H1 (cell line): ENCODE measurements at regions not wholly inside any gene's neighbourhood (a gene's known extent, or its start where the extent isn't known, plus 50 kb on each side); places are given as distances from the start of the nearest gene placed in this dataset.

ENCODE experiments used
- CTCF ChIA-PET: fragments of 300-600 bp; sonication (Branson Sonifier 250); formaldehyde crosslinking; loops from one replicate; lab custom pipeline; 2021; ENCODE audit not compliant: partially characterized antibody; lab: Charles Lee
- POLR2A ChIA-PET: fragments of 300-600 bp; sonication (Branson Sonifier 250); formaldehyde crosslinking; loops from one replicate; lab custom pipeline; 2021; ENCODE audit warnings: inconsistent platforms; ENCODE audit not compliant: partially characterized antibody; lab: Charles Lee
- DNase-seq, 2 experiments: peaks; one replicate each; pipeline versions ENCODE4 v3.0.0 to v3.0.0-alpha.2; 2010 to 2022; ENCODE audit warnings: low spot score in 2 of 2, low read depth in 1 of 2, mixed read lengths in 1 of 2
- FAIRE-seq: peaks from 2 replicates; lab custom pipeline; 2011; peaks lifted over from hg19 to GRCh38; lab: Jason Lieb, UNC
- H2AFZ ChIP-seq: 2 replicates; pipeline ENCODE4 v1.8.1; 2012; ENCODE audit warnings: low read length, inconsistent platforms
- H2AK5ac ChIP-seq: 2 replicates; pipeline ENCODE4 v1.6.1; 2013; ENCODE audit warnings: low read depth, low read length
- H2BK120ac ChIP-seq: replicated peaks from 2 replicates; pipeline ENCODE3; 2013; ENCODE audit warnings: low read depth, low read length, inconsistent platforms
- H2BK12ac ChIP-seq: 2 replicates; pipeline ENCODE4 v1.6.1; 2013; ENCODE audit warnings: low read depth, low read length
- H2BK15ac ChIP-seq: 2 replicates; pipeline ENCODE4 v1.6.1; 2013; ENCODE audit warnings: low read length
- H2BK20ac ChIP-seq: 2 replicates; pipeline ENCODE4 v1.6.1; 2013; ENCODE audit warnings: low read length
- H2BK5ac ChIP-seq: 2 replicates; pipeline ENCODE4 v1.6.1; 2013; ENCODE audit warnings: low read depth, low read length
- H3K14ac ChIP-seq: 2 replicates; pipeline ENCODE4 v1.6.1; 2013; ENCODE audit warnings: inconsistent platforms; ENCODE audit not compliant: insufficient read length
- H3K18ac ChIP-seq: 2 replicates; pipeline ENCODE4 v1.6.1; 2013; ENCODE audit warnings: low read length; ENCODE audit errors: extremely low read depth
- H3K23ac ChIP-seq: 2 replicates; pipeline ENCODE4 v1.6.1; 2013; ENCODE audit warnings: inconsistent platforms; ENCODE audit not compliant: insufficient read length
- H3K23me2 ChIP-seq: 2 replicates; pipeline ENCODE4 v1.6.1; 2013; ENCODE audit warnings: low read depth, low read length
- H3K27ac ChIP-seq: 2 replicates; pipeline ENCODE4 v1.6.1; 2011; ENCODE audit warnings: low read depth, low read length, inconsistent platforms
- H3K27me3 ChIP-seq, 4 experiments: replicated peaks in 1 of 4; 1 replicate in 1 of 4; 2 replicates in 3 of 4; pipeline versions ENCODE4 v1.6.1 to v1.8.1; 2011 to 2013; ENCODE audit warnings: low read length in 3 of 4, mild to moderate bottlenecking in 3 of 4, inconsistent platforms in 2 of 4, mixed read lengths in 2 of 4, moderate library complexity in 1 of 4; ENCODE audit not compliant: control insufficient read depth in 3 of 4, insufficient read depth in 3 of 4; ENCODE audit errors: extremely low read depth in 1 of 4
- H3K36me3 ChIP-seq, 4 experiments: 2 replicates each; pipeline versions ENCODE4 v1.6.1 to v1.8.1; 2011 to 2013; ENCODE audit warnings: mild to moderate bottlenecking in 4 of 4, low read length in 3 of 4, moderate library complexity in 2 of 4, control low read depth in 1 of 4, inconsistent platforms in 1 of 4; ENCODE audit not compliant: insufficient read depth in 4 of 4, control insufficient read depth in 2 of 4
- H3K4ac ChIP-seq: replicated peaks from 2 replicates; pipeline ENCODE3; 2013; ENCODE audit warnings: low read length, low read depth, mixed read lengths, inconsistent platforms; ENCODE audit not compliant: insufficient read length
- H3K4me1 ChIP-seq, 4 experiments: replicated peaks in 1 of 4; 1 replicate in 1 of 4; 2 replicates in 3 of 4; pipeline versions ENCODE4 v1.6.1 to v1.8.1; 2011 to 2013; ENCODE audit warnings: low read length in 3 of 4, inconsistent platforms in 2 of 4, mixed read lengths in 1 of 4; ENCODE audit not compliant: insufficient read depth in 4 of 4, control insufficient read depth in 3 of 4
- H3K4me2 ChIP-seq, 2 experiments: 2 replicates each; pipeline versions ENCODE4 v1.6.1 to v1.8.1; 2011 to 2013; ENCODE audit warnings: low read depth in 2 of 2, low read length in 2 of 2, control low read depth in 1 of 2, inconsistent platforms in 1 of 2, mild to moderate bottlenecking in 1 of 2; ENCODE audit not compliant: insufficient read depth in 1 of 2
- H3K4me3 ChIP-seq, 4 experiments: fragments of 200-600, 300-600 bp in 1 of 4; sonication (generic), shearing (Covaris generic), sonication (Bioruptor Twin) in 1 of 4; 2 replicates each; pipeline versions ENCODE4 v1.5.1 to v1.8.1; 2011 to 2016; ENCODE audit warnings: low read length in 4 of 4, low read depth in 3 of 4, control low read depth in 2 of 4, inconsistent platforms in 2 of 4, mild to moderate bottlenecking in 2 of 4, mixed read lengths in 1 of 4, moderate library complexity in 1 of 4; ENCODE audit not compliant: insufficient read depth in 2 of 4; ENCODE audit errors: extremely low read depth in 1 of 4
- H3K56ac ChIP-seq: replicated peaks from 2 replicates; pipeline ENCODE3; 2013; ENCODE audit warnings: low read depth, mild to moderate bottlenecking, mixed read lengths, low read length, inconsistent platforms; ENCODE audit not compliant: insufficient read length
- H3K79me1 ChIP-seq: 2 replicates; pipeline ENCODE4 v1.6.1; 2013; ENCODE audit warnings: low read depth, low read length, control low read depth
- H3K79me2 ChIP-seq, 2 experiments: 2 replicates each; pipeline versions ENCODE4 v1.6.1 to v1.8.1; 2012 to 2013; ENCODE audit warnings: low read length in 2 of 2, mild to moderate bottlenecking in 2 of 2, inconsistent platforms in 1 of 2; ENCODE audit not compliant: insufficient read depth in 2 of 2, control insufficient read depth in 1 of 2
- H3K9ac ChIP-seq, 4 experiments: replicated peaks in 1 of 4; 1 replicate in 1 of 4; 2 replicates in 3 of 4; pipeline versions ENCODE4 v1.6.1 to v1.8.1; 2011 to 2013; ENCODE audit warnings: low read depth in 3 of 4, low read length in 3 of 4, control low read depth in 2 of 4, mild to moderate bottlenecking in 2 of 4, moderate library complexity in 2 of 4, inconsistent platforms in 1 of 4; ENCODE audit errors: extremely low read depth in 1 of 4
- H3K9me3 ChIP-seq, 2 experiments: 2 replicates each; pipeline versions ENCODE4 v1.6.1 to v1.8.1; 2012 to 2013; ENCODE audit warnings: mild to moderate bottlenecking in 2 of 2, moderate library complexity in 2 of 2, control low read depth in 1 of 2, inconsistent platforms in 1 of 2, low read depth in 1 of 2, low read length in 1 of 2, mixed read lengths in 1 of 2; ENCODE audit not compliant: insufficient read depth in 2 of 2
- H4K20me1 ChIP-seq, 2 experiments: replicated peaks in 1 of 2; 2 replicates each; pipeline versions ENCODE3 to v1.8.1; 2011 to 2013; ENCODE audit warnings: inconsistent platforms in 2 of 2, low read length in 2 of 2, mild to moderate bottlenecking in 1 of 2; ENCODE audit not compliant: insufficient read depth in 2 of 2, control insufficient read depth in 1 of 2
- H4K5ac ChIP-seq: 2 replicates; pipeline ENCODE4 v1.6.1; 2013; ENCODE audit warnings: low read length, low read depth, mixed read lengths, inconsistent platforms; ENCODE audit not compliant: insufficient read length
- H4K8ac ChIP-seq: 2 replicates; pipeline ENCODE4 v1.8.0; 2013; ENCODE audit warnings: mild to moderate bottlenecking, moderate library complexity, low read length, inconsistent platforms; ENCODE audit not compliant: insufficient read depth; ENCODE audit errors: extremely low read depth
- H4K91ac ChIP-seq: replicated peaks from 2 replicates; pipeline ENCODE3; 2013; ENCODE audit warnings: low read length, mixed read lengths, inconsistent platforms; ENCODE audit not compliant: insufficient read length
- WGBS, 2 experiments: shearing (Covaris generic) in 1 of 2; methylation state at CpG; one replicate each; pipeline versions ENCODE4 v1.1.6 to v1.1.7; 2013 to 2015; ENCODE audit warnings: low lambda C conversion rate in 2 of 2, mixed read lengths in 2 of 2, inconsistent platforms in 1 of 2, low coverage in 1 of 2, missing lambda C conversion rate in 1 of 2; ENCODE audit not compliant: insufficient replicate concordance in 2 of 2, insufficient coverage in 1 of 2, insufficient read length in 1 of 2; ENCODE audit errors: extremely low coverage in 1 of 2, missing lambda C conversion rate in 1 of 2; 5-methylcytosine and 5-hydroxymethylcytosine counted together
- TF ChIP-seq, protein P1 (sequence below): fragments of 300-600 bp; sonication (generic); IDR thresholded peaks from 2 replicates; pipeline ENCODE4 v1.7.1; 2012; ENCODE audit warnings: low read length, moderate library complexity, mild to moderate bottlenecking, inconsistent platforms; ENCODE audit not compliant: insufficient replicate concordance

DNA sequence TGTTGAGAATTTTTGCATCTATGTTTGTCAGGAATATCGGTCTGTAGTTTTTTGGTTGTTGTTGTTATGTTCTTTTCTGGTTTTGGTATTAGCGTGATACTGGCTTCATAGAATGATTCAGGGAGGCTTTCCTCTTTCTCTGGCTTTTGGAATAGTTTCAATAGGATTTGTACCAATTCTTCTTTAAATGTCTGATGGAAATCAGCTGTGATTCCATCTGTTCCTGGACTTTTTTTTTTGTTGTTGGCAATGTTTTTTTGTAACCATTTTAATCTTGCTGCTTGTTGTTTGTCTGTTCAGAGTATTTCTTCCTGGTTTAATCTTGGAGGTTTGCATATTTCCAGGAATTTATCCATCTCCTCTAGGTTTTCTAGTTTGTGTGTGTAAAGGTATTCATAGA, 81.5 kb upstream of the GK2 start:
- H3K18ac ChIP-seq, result no peak overlapping the region
- H2BK15ac ChIP-seq, result no peak overlapping the region
- H2BK20ac ChIP-seq, result no peak overlapping the region
- no peak overlapping the region for H4K8ac ChIP-seq
- no peak overlapping the region for H4K5ac ChIP-seq
- no peak overlapping the region for H3K4me2 ChIP-seq
- H3K4me1 ChIP-seq, result no peaks in the 10 kb centered on the region
- FAIRE-seq (no peak), DNase-seq (no peak)
- H2BK5ac ChIP-seq, result no peak overlapping the region
- H4K91ac ChIP-seq, result no peak overlapping the region
- H3K4me3 ChIP-seq, result no peak overlapping the region
- H4K20me1 ChIP-seq, result peaks cover 0 to 2% of the 10 kb centered on the region in 2 experiments
- whole genome bisulfite sequencing, 2 experiments, result 98% methylated on average over 2 of the region's 2 CpGs; no CpG with 5 or more reads in 1 of the 2 experiments
- H3K27me3 ChIP-seq, result no peaks in the 10 kb centered on the region
- no peaks in the 10 kb centered on the region for H3K23me2 ChIP-seq
- no peaks in the 10 kb centered on the region for H3K36me3 ChIP-seq
- H3K14ac ChIP-seq, result no peak overlapping the region
- H3K4ac ChIP-seq, result no peak overlapping the region
- no peak overlapping the region for H3K23ac ChIP-seq
- H3K9me3 ChIP-seq, result no peaks in the 10 kb centered on the region
- POLR2A ChIA-PET, result no interaction called here
- no peak overlapping the region for H3K56ac ChIP-seq
- H3K79me1 ChIP-seq, result no peaks in the 10 kb centered on the region
- no peak overlapping the region for H3K27ac ChIP-seq
- H2AK5ac ChIP-seq, result no peak overlapping the region
- no peaks in the 10 kb centered on the region for H3K79me2 ChIP-seq
- H2BK12ac ChIP-seq, result no peak overlapping the region
- no peak overlapping the region for H3K9ac ChIP-seq
- no peak overlapping the region for H2BK120ac ChIP-seq
- H2AFZ ChIP-seq, result no peak overlapping the region
- CTCF ChIA-PET, result interaction anchor here (0.6 kb wide), 1 partner anchor 11 kb away, joined by 3 read pairs; no protein-coding TSS in a partner anchor
- TF ChIP-seq, protein P1, sequence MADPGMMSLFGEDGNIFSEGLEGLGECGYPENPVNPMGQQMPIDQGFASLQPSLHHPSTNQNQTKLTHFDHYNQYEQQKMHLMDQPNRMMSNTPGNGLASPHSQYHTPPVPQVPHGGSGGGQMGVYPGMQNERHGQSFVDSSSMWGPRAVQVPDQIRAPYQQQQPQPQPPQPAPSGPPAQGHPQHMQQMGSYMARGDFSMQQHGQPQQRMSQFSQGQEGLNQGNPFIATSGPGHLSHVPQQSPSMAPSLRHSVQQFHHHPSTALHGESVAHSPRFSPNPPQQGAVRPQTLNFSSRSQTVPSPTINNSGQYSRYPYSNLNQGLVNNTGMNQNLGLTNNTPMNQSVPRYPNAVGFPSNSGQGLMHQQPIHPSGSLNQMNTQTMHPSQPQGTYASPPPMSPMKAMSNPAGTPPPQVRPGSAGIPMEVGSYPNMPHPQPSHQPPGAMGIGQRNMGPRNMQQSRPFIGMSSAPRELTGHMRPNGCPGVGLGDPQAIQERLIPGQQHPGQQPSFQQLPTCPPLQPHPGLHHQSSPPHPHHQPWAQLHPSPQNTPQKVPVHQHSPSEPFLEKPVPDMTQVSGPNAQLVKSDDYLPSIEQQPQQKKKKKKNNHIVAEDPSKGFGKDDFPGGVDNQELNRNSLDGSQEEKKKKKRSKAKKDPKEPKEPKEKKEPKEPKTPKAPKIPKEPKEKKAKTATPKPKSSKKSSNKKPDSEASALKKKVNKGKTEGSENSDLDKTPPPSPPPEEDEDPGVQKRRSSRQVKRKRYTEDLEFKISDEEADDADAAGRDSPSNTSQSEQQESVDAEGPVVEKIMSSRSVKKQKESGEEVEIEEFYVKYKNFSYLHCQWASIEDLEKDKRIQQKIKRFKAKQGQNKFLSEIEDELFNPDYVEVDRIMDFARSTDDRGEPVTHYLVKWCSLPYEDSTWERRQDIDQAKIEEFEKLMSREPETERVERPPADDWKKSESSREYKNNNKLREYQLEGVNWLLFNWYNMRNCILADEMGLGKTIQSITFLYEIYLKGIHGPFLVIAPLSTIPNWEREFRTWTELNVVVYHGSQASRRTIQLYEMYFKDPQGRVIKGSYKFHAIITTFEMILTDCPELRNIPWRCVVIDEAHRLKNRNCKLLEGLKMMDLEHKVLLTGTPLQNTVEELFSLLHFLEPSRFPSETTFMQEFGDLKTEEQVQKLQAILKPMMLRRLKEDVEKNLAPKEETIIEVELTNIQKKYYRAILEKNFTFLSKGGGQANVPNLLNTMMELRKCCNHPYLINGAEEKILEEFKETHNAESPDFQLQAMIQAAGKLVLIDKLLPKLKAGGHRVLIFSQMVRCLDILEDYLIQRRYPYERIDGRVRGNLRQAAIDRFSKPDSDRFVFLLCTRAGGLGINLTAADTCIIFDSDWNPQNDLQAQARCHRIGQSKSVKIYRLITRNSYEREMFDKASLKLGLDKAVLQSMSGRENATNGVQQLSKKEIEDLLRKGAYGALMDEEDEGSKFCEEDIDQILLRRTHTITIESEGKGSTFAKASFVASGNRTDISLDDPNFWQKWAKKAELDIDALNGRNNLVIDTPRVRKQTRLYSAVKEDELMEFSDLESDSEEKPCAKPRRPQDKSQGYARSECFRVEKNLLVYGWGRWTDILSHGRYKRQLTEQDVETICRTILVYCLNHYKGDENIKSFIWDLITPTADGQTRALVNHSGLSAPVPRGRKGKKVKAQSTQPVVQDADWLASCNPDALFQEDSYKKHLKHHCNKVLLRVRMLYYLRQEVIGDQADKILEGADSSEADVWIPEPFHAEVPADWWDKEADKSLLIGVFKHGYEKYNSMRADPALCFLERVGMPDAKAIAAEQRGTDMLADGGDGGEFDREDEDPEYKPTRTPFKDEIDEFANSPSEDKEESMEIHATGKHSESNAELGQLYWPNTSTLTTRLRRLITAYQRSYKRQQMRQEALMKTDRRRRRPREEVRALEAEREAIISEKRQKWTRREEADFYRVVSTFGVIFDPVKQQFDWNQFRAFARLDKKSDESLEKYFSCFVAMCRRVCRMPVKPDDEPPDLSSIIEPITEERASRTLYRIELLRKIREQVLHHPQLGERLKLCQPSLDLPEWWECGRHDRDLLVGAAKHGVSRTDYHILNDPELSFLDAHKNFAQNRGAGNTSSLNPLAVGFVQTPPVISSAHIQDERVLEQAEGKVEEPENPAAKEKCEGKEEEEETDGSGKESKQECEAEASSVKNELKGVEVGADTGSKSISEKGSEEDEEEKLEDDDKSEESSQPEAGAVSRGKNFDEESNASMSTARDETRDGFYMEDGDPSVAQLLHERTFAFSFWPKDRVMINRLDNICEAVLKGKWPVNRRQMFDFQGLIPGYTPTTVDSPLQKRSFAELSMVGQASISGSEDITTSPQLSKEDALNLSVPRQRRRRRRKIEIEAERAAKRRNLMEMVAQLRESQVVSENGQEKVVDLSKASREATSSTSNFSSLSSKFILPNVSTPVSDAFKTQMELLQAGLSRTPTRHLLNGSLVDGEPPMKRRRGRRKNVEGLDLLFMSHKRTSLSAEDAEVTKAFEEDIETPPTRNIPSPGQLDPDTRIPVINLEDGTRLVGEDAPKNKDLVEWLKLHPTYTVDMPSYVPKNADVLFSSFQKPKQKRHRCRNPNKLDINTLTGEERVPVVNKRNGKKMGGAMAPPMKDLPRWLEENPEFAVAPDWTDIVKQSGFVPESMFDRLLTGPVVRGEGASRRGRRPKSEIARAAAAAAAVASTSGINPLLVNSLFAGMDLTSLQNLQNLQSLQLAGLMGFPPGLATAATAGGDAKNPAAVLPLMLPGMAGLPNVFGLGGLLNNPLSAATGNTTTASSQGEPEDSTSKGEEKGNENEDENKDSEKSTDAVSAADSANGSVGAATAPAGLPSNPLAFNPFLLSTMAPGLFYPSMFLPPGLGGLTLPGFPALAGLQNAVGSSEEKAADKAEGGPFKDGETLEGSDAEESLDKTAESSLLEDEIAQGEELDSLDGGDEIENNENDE, result no peak
